Gastrocnemius medialis (tissue), 4 donors: ENCODE measurements at regions not wholly inside any gene's neighbourhood (a gene's known extent, or its start where the extent isn't known, plus 50 kb on each side); places are given as distances from the start of the nearest gene placed in this dataset.

Experiments
- ATAC-seq, 2 donors: fragments of 150-250 bp; one replicate each; pipeline ENCODE4 v1.9.1; 2016
- DNase-seq, 2 donors: peaks; one replicate each; pipeline ENCODE4 v3.0.0-alpha.2; 2019
- H3K27ac ChIP-seq, 4 donors: fragments of 200-600 bp; sonication (generic); 1 replicate in 1 of 4; 2 replicates in 3 of 4; pipeline ENCODE4 v1.5.1; 2016 to 2018; ENCODE audit warnings: mild to moderate bottlenecking in 2 of 4, moderate library complexity in 1 of 4
- H3K27me3 ChIP-seq, 3 donors: fragments of 200-600 bp; sonication (generic) in 2 of 3; 1 replicate in 1 of 3; 2 replicates in 2 of 3; pipeline versions ENCODE4 v1.5.1 to v1.6.0; 2016 to 2019; ENCODE audit warnings: mild to moderate bottlenecking in 1 of 3, moderate library complexity in 1 of 3
- H3K36me3 ChIP-seq, 2 donors: fragments of 200-600 bp; sonication (generic) in 1 of 2; one replicate each; pipeline ENCODE4 v1.5.1; 2017 to 2018
- H3K4me1 ChIP-seq, 2 donors: fragments of 200-600 bp; sonication (generic) in 1 of 2; one replicate each; pipeline ENCODE4 v1.5.1; 2016 to 2017; ENCODE audit warnings: mild to moderate bottlenecking in 2 of 2
- H3K4me3 ChIP-seq, 4 donors: fragments of 200-600 bp; sonication (generic) in 3 of 4; 1 replicate in 1 of 4; 2 replicates in 3 of 4; pipeline ENCODE4 v1.5.1; 2016 to 2019; ENCODE audit warnings: mild to moderate bottlenecking in 2 of 4
- H3K9me3 ChIP-seq, 3 donors: fragments of 200-600 bp; sonication (generic) in 2 of 3; 1 replicate in 1 of 3; 2 replicates in 2 of 3; pipeline ENCODE4 v1.5.1; 2016 to 2019
- POLR2A ChIP-seq, 2 donors: fragments of 450-650 bp; IDR thresholded peaks; one replicate each; pipeline ENCODE4 v1.6.1; 2017; ENCODE audit warnings: antibody characterized with exemption in 2 of 2, mild to moderate bottlenecking in 2 of 2, moderate library complexity in 2 of 2
- in situ Hi-C, 4 donors: fragments of 200-750 bp; cut with MboI; loops; one replicate each; pipeline versions ENCODE4 v1.15.0 to v1.8.0; 2017; ENCODE audit warnings: low sequenced_read_pairs in 4 of 4
- intact Hi-C: fragments of 100-400 bp; cut with DNase I; formaldehyde crosslinking; loops from one replicate; pipeline ENCODE4 v1.15.1; 2023; ENCODE audit warnings: low total_unique reads
- TF ChIP-seq, protein P1 (sequence below), 5 experiments: fragments of 450-650 bp in 3 of 5; fragments of 200-600 bp in 2 of 5; sonication (generic) in 2 of 5; IDR thresholded peaks in 4 of 5; conservative IDR thresholded peaks in 1 of 5; 1 replicate in 4 of 5; 2 replicates in 1 of 5; pipeline ENCODE4 v1.5.1; 2016 to 2019; ENCODE audit warnings: antibody characterized with exemption in 5 of 5, mild to moderate bottlenecking in 3 of 5, moderate library complexity in 3 of 5

GRCh38 chr10:63878428-63878827 lies 357.2 kb downstream of the REEP3 start:
- in situ Hi-C loops: no loop called here
- Histone ChIP-seq H3K4me3 (no peak overlapping the region), H3K9me3 (peaks cover 0 to 17% (median 0%) of the 10 kb centered on the region in 3 donors), H3K4me1 (no peaks in the 10 kb centered on the region), H3K36me3 (no peaks in the 10 kb centered on the region), H3K27ac (no peak overlapping the region), H3K27me3 (no peaks in the 10 kb centered on the region)
- no peak for DNase-seq
- TF ChIP-seq, protein P1, sequence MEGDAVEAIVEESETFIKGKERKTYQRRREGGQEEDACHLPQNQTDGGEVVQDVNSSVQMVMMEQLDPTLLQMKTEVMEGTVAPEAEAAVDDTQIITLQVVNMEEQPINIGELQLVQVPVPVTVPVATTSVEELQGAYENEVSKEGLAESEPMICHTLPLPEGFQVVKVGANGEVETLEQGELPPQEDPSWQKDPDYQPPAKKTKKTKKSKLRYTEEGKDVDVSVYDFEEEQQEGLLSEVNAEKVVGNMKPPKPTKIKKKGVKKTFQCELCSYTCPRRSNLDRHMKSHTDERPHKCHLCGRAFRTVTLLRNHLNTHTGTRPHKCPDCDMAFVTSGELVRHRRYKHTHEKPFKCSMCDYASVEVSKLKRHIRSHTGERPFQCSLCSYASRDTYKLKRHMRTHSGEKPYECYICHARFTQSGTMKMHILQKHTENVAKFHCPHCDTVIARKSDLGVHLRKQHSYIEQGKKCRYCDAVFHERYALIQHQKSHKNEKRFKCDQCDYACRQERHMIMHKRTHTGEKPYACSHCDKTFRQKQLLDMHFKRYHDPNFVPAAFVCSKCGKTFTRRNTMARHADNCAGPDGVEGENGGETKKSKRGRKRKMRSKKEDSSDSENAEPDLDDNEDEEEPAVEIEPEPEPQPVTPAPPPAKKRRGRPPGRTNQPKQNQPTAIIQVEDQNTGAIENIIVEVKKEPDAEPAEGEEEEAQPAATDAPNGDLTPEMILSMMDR (IDR thresholded peaks at IDR 0.05 in 4 of 5, conservative IDR thresholded peaks at IDR 0.05 in 1 of 5): no peak
- no peak for TF ChIP-seq POLR2A (IDR thresholded peaks at IDR 0.05)
- ATAC-seq: no peak
- intact Hi-C loops: no loop called here

DNA sequence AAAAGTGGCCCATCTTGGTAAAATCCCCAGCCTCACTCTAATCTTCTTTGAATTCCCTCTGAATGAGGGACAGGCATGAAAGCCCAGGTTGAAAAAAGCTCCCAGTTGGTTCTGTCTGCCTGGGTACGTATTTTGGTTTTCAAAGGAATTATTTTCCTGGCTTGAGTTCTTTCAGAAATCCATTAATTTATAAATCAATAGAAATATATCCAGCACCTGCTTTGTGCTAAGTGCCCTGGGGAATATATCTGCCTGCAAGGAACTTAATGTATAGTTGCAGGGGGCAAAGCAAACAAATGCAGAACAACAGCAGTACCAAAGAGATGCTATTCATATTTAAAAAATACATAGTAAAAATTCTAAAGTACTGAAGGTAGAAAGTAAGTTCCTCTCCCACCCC lies 362.7 kb downstream of the REEP3 start:
- Histone ChIP-seq H3K4me3 (no peak overlapping the region), H3K27ac (no peak overlapping the region), H3K27me3 (no peaks in the 10 kb centered on the region), H3K9me3 (peaks cover 0 to 5% (median 0%) of the 10 kb centered on the region in 3 donors), H3K36me3 (no peaks in the 10 kb centered on the region), H3K4me1 (no peaks in the 10 kb centered on the region)
- intact Hi-C loops: no loop called here
- no peak for DNase-seq
- ATAC-seq: no peak
- TF ChIP-seq, protein P1 (IDR thresholded peaks at IDR 0.05 in 4 of 5, conservative IDR thresholded peaks at IDR 0.05 in 1 of 5): no peak
- in situ Hi-C loops: no loop called here

DNA sequence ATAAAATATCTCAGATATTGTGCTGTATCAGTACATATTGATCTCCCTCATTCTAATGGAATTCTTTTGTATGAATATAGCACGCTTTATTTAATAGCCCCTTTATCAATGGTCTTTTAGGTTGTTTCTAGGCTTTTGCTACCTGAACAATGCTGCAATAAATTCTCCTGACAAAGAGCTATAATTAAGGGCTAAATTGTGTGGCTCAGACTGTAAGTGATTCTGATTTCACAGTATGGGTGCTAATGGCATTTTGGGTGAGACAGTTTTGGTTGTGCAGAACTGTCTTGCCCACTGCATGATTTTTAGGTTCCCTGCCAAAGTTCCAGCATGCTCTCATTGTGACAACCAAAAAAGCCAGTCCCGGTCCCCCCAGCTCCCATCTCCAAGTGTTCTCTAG lies 363.2 kb downstream of the REEP3 start:
- no peak overlapping the region for H3K4me3 ChIP-seq
- no peak for DNase-seq
- no peaks in the 10 kb centered on the region for H3K4me1 ChIP-seq
- no peaks in the 10 kb centered on the region for H3K36me3 ChIP-seq
- no peaks in the 10 kb centered on the region for H3K9me3 ChIP-seq
- in situ Hi-C loops (no loop called here), intact Hi-C loops (no loop called here)
- no peak for ATAC-seq
- no peak overlapping the region for H3K27ac ChIP-seq
- no peak for TF ChIP-seq POLR2A (IDR thresholded peaks at IDR 0.05)
- TF ChIP-seq, protein P1 (IDR thresholded peaks at IDR 0.05 in 4 of 5, conservative IDR thresholded peaks at IDR 0.05 in 1 of 5): no peak
- no peaks in the 10 kb centered on the region for H3K27me3 ChIP-seq

DNA sequence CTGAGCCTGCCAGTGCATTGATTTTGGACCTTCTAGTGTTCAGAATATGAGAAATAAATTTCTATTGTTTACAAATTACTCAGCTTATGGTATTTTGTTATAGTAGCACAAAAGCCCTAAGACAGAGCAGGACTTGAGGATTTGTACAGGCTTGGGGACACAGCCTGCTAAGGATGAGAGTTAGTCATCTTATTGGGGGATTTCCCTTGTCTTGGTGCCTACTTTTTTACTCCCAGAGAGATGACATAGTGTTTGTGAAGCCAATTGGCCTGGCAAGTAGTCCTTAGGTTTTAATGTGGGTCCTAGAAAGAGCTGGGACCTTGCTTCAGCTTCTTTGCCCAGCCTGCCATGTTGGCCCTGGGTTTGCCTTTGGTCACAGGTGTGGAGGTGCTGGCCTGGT lies 364.0 kb downstream of the REEP3 start:
- no peak for TF ChIP-seq POLR2A (IDR thresholded peaks at IDR 0.05)
- TF ChIP-seq, protein P1 (IDR thresholded peaks at IDR 0.05 in 4 of 5, conservative IDR thresholded peaks at IDR 0.05 in 1 of 5): no peak
- Histone ChIP-seq H3K4me1 (no peaks in the 10 kb centered on the region), H3K4me3 (no peak overlapping the region), H3K9me3 (no peaks in the 10 kb centered on the region), H3K27ac (no peak overlapping the region), H3K27me3 (no peaks in the 10 kb centered on the region), H3K36me3 (no peaks in the 10 kb centered on the region)
- DNase-seq (no peak), ATAC-seq (no peak)
- in situ Hi-C loops: no loop called here
- intact Hi-C loops: no loop called here

GRCh38 chr10:63886281-63887022 lies 365.3 kb downstream of the REEP3 start:
- H3K27ac ChIP-seq: no peak overlapping the region
- H3K4me3 ChIP-seq: no peak overlapping the region
- in situ Hi-C loops (no loop called here), intact Hi-C loops (no loop called here)
- H3K9me3 ChIP-seq: no peaks in the 10 kb centered on the region
- TF ChIP-seq, protein P1 (IDR thresholded peaks at IDR 0.05 in 4 of 5, conservative IDR thresholded peaks at IDR 0.05 in 1 of 5): no peak
- TF ChIP-seq POLR2A (IDR thresholded peaks at IDR 0.05): no peak
- no peaks in the 10 kb centered on the region for H3K36me3 ChIP-seq
- no peak for DNase-seq
- no peak for ATAC-seq
- no peaks in the 10 kb centered on the region for H3K4me1 ChIP-seq
- H3K27me3 ChIP-seq: no peaks in the 10 kb centered on the region
